ENCODE measurements at regions not wholly inside any gene's neighbourhood (a gene's known extent, or its start where the extent isn't known, plus 50 kb on each side); places are given as distances from the start of the nearest gene placed in this dataset.

DNA sequence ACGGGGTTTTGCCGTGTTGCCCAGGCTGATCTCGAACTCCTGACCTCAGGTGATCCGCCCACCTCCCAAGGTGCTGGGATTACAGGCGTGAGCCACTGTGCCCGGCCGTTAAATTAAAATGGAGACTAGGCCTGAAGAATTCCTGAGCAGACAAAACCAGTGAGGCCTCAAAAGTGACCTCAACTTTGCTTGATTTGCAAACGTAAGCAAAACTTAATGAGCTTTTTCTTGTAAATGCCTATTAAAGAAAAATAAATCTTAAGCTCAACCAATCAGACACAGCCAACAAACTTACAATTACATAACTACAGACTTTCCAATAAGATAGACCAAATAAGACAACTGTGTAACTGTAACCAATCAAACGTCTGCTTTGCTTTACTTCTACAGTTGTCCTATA is 111.3 kb upstream of the SEMA6A start:
- H3K36me3 ChIP-seq (ENCODE audit: control insufficient read depth in 1 of 2, insufficient read depth in 2 of 2, low read length in 2 of 2), result no peaks in the 10 kb centered on the region
- H3K27me3 ChIP-seq (ENCODE audit: control insufficient read depth in 1 of 2, insufficient read depth in 2 of 2, low read length in 2 of 2), result no peaks in the 10 kb centered on the region
- no peaks in the 10 kb centered on the region for H3K9me3 ChIP-seq (ENCODE audit: control insufficient read depth in 1 of 2, low read length in 2 of 2)
- H3K4me1 ChIP-seq (ENCODE audit: control insufficient read depth in 1 of 2, insufficient read depth in 2 of 2, low read length in 2 of 2), result no peaks in the 10 kb centered on the region
- no peak overlapping the region for H3K27ac ChIP-seq (ENCODE audit: low read depth, low read length)
- no peak overlapping the region for H3K4me3 ChIP-seq (ENCODE audit: low read depth in 1 of 2, low read length in 2 of 2)
- no peak overlapping the region for H3K9ac ChIP-seq (ENCODE audit: low read depth in 1 of 2, low read length in 2 of 2)

DNA sequence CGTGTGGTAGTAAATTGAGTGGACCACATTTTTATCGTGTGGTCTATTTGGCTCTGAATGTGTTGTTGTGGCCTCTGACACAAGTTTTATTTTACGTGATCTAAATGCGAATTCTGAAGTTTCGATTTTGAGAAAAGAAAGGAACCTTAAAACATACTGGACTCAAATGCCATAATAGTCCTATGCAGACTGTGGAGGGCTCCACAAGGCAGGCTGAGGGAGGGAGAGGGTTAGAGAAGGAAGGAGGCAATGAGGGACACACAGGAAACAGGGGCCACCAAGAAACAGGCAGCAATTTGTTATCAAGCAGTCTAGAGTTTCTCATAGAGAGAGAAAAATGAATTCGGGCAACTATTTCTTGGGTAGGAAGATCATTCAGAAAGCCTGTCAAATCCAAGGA is 110.4 kb upstream of the SEMA6A start:
- Histone ChIP-seq H3K9ac (ENCODE audit: low read depth in 1 of 2, low read length in 2 of 2) (no peak overlapping the region), H3K4me1 (ENCODE audit: control insufficient read depth in 1 of 2, insufficient read depth in 2 of 2, low read length in 2 of 2) (no peaks in the 10 kb centered on the region), H3K27me3 (ENCODE audit: control insufficient read depth in 1 of 2, insufficient read depth in 2 of 2, low read length in 2 of 2) (no peaks in the 10 kb centered on the region), H3K4me3 (ENCODE audit: low read depth in 1 of 2, low read length in 2 of 2) (no peak overlapping the region), H3K36me3 (ENCODE audit: control insufficient read depth in 1 of 2, insufficient read depth in 2 of 2, low read length in 2 of 2) (no peaks in the 10 kb centered on the region), H3K9me3 (ENCODE audit: control insufficient read depth in 1 of 2, low read length in 2 of 2) (no peaks in the 10 kb centered on the region), H3K27ac (ENCODE audit: low read depth, low read length) (no peak overlapping the region)

DNA sequence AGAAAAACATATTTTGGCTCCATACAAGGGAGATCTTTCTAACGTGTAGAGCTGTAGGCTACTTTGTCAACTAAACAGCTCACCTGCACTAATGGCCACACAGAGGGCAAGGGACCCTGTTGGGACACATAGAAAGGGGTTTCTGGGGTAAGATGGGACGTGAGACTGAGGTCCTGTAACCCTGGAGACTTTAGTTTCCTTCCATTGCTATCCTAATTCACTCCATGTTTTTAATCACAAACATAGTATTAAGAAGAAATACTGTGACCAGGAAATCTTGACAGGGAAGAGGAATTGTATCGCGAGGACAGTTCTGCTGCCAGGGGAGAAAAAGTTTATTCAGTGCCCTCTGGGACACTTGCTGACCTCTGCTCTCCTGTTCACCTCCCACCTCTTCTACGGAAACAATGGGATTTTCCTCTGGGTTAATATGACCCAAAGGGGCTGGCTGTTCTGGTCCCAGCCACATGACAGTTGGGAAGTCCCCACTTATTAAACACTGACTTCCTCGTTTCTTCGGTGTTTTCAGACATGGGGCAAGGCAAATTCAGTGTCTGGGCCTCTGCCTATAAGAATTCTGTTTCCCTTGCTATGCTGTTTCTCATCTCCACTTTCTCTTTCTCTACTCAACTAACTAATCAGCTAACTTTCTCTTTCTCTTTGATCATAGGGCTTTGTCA is 106.9 kb upstream of the SEMA6A start:
- H3K4me3 ChIP-seq (ENCODE audit: low read depth in 1 of 2, low read length in 2 of 2), result no peak overlapping the region
- H3K4me1 ChIP-seq (ENCODE audit: control insufficient read depth in 1 of 2, insufficient read depth in 2 of 2, low read length in 2 of 2), result no peaks in the 10 kb centered on the region
- H3K36me3 ChIP-seq (ENCODE audit: control insufficient read depth in 1 of 2, insufficient read depth in 2 of 2, low read length in 2 of 2), result no peaks in the 10 kb centered on the region
- no peaks in the 10 kb centered on the region for H3K27me3 ChIP-seq (ENCODE audit: control insufficient read depth in 1 of 2, insufficient read depth in 2 of 2, low read length in 2 of 2)
- H3K9ac ChIP-seq (ENCODE audit: low read depth in 1 of 2, low read length in 2 of 2), result no peak overlapping the region
- H3K9me3 ChIP-seq (ENCODE audit: control insufficient read depth in 1 of 2, low read length in 2 of 2), result no peaks in the 10 kb centered on the region
- H3K27ac ChIP-seq (ENCODE audit: low read depth, low read length), result no peak overlapping the region

GRCh38 chr5:116675626-116675910 is 100.9 kb upstream of the SEMA6A start:
- Histone ChIP-seq H3K4me3 (ENCODE audit: low read depth in 1 of 2, low read length in 2 of 2) (no peak overlapping the region), H3K27ac (ENCODE audit: low read depth, low read length) (no peak overlapping the region), H3K27me3 (ENCODE audit: control insufficient read depth in 1 of 2, insufficient read depth in 2 of 2, low read length in 2 of 2) (no peaks in the 10 kb centered on the region), H3K4me1 (ENCODE audit: control insufficient read depth in 1 of 2, insufficient read depth in 2 of 2, low read length in 2 of 2) (no peaks in the 10 kb centered on the region), H3K9ac (ENCODE audit: low read depth in 1 of 2, low read length in 2 of 2) (no peak overlapping the region), H3K36me3 (ENCODE audit: control insufficient read depth in 1 of 2, insufficient read depth in 2 of 2, low read length in 2 of 2) (no peaks in the 10 kb centered on the region), H3K9me3 (ENCODE audit: control insufficient read depth in 1 of 2, low read length in 2 of 2) (no peaks in the 10 kb centered on the region)

- H3K27ac ChIP-seq (ENCODE audit: low read depth, low read length), result no peak overlapping the region
- H3K4me1 ChIP-seq (ENCODE audit: control insufficient read depth in 1 of 2, insufficient read depth in 2 of 2, low read length in 2 of 2), result no peaks in the 10 kb centered on the region
- no peaks in the 10 kb centered on the region for H3K27me3 ChIP-seq (ENCODE audit: control insufficient read depth in 1 of 2, insufficient read depth in 2 of 2, low read length in 2 of 2)
- no peaks in the 10 kb centered on the region for H3K36me3 ChIP-seq (ENCODE audit: control insufficient read depth in 1 of 2, insufficient read depth in 2 of 2, low read length in 2 of 2)
- H3K9me3 ChIP-seq (ENCODE audit: control insufficient read depth in 1 of 2, low read length in 2 of 2), result no peaks in the 10 kb centered on the region
- H3K4me3 ChIP-seq (ENCODE audit: low read depth in 1 of 2, low read length in 2 of 2), result no peak overlapping the region
- no peak overlapping the region for H3K9ac ChIP-seq (ENCODE audit: low read depth in 1 of 2, low read length in 2 of 2)
Measured at GRCh38 chr5:116674881-116675625, 100.4 kb upstream of the SEMA6A start.

- Histone ChIP-seq H3K9me3 (ENCODE audit: control insufficient read depth in 1 of 2, low read length in 2 of 2) (no peaks in the 10 kb centered on the region), H3K36me3 (ENCODE audit: control insufficient read depth in 1 of 2, insufficient read depth in 2 of 2, low read length in 2 of 2) (no peaks in the 10 kb centered on the region), H3K27me3 (ENCODE audit: control insufficient read depth in 1 of 2, insufficient read depth in 2 of 2, low read length in 2 of 2) (no peaks in the 10 kb centered on the region), H3K27ac (ENCODE audit: low read depth, low read length) (no peak overlapping the region), H3K4me3 (ENCODE audit: low read depth in 1 of 2, low read length in 2 of 2) (no peak overlapping the region), H3K4me1 (ENCODE audit: control insufficient read depth in 1 of 2, insufficient read depth in 2 of 2, low read length in 2 of 2) (no peaks in the 10 kb centered on the region), H3K9ac (ENCODE audit: low read depth in 1 of 2, low read length in 2 of 2) (no peak overlapping the region)
Measured at GRCh38 chr5:116673453-116673852, 98.8 kb upstream of the SEMA6A start.

DNA sequence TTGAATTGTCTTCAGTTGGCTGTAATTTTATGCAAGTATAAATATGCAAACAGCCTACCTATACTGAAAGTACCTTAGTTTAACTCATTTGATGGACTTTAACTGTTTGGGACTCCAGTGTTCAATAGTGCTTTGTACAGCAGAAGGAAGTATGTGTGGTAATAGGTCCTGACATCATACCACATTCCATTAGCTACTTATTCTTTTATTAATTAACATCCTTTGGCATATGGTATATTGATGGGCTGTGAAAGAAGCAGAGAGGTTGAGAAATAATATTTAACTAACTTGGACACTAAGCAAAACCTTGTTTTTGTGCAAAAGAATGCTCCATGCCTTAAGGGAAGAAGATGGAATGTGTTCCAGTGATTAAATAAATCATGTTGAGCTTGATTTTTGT is 97.6 kb upstream of the SEMA6A start:
- no peaks in the 10 kb centered on the region for H3K36me3 ChIP-seq (ENCODE audit: control insufficient read depth in 1 of 2, insufficient read depth in 2 of 2, low read length in 2 of 2)
- no peak overlapping the region for H3K9ac ChIP-seq (ENCODE audit: low read depth in 1 of 2, low read length in 2 of 2)
- no peaks in the 10 kb centered on the region for H3K4me1 ChIP-seq (ENCODE audit: control insufficient read depth in 1 of 2, insufficient read depth in 2 of 2, low read length in 2 of 2)
- H3K9me3 ChIP-seq (ENCODE audit: control insufficient read depth in 1 of 2, low read length in 2 of 2), result no peaks in the 10 kb centered on the region
- no peak overlapping the region for H3K27ac ChIP-seq (ENCODE audit: low read depth, low read length)
- no peak overlapping the region for H3K4me3 ChIP-seq (ENCODE audit: low read depth in 1 of 2, low read length in 2 of 2)
- H3K27me3 ChIP-seq (ENCODE audit: control insufficient read depth in 1 of 2, insufficient read depth in 2 of 2, low read length in 2 of 2), result no peaks in the 10 kb centered on the region

DNA sequence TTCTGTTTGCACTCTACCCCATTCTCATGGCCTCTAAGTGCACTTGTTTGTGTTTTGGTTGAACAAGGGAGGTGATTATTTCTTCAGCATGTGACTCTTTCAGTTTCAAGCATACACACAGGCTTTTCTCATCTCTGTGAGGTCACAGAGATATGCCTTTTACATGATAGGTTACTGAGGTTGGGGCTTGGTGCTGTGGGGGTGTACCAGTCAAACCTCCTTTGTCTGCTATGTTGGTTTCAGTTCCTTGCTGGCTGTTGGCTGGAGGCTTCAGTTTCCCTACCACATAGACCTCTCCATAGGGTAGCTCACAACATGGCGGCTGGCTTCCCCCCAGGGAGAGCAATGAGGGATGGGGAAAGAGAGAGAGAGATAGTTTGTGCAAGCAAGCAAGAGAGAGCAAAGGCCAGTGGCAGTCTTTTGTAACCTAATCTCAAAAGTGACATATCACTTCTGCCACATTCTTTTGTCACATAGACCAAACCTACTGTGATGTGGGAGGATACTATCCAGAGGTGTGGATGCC is 96.7 kb upstream of the SEMA6A start:
- Histone ChIP-seq H3K4me1 (ENCODE audit: control insufficient read depth in 1 of 2, insufficient read depth in 2 of 2, low read length in 2 of 2) (no peaks in the 10 kb centered on the region), H3K27ac (ENCODE audit: low read depth, low read length) (no peak overlapping the region), H3K27me3 (ENCODE audit: control insufficient read depth in 1 of 2, insufficient read depth in 2 of 2, low read length in 2 of 2) (no peaks in the 10 kb centered on the region), H3K4me3 (ENCODE audit: low read depth in 1 of 2, low read length in 2 of 2) (no peak overlapping the region), H3K36me3 (ENCODE audit: control insufficient read depth in 1 of 2, insufficient read depth in 2 of 2, low read length in 2 of 2) (no peaks in the 10 kb centered on the region), H3K9ac (ENCODE audit: low read depth in 1 of 2, low read length in 2 of 2) (no peak overlapping the region), H3K9me3 (ENCODE audit: control insufficient read depth in 1 of 2, low read length in 2 of 2) (no peaks in the 10 kb centered on the region)

DNA sequence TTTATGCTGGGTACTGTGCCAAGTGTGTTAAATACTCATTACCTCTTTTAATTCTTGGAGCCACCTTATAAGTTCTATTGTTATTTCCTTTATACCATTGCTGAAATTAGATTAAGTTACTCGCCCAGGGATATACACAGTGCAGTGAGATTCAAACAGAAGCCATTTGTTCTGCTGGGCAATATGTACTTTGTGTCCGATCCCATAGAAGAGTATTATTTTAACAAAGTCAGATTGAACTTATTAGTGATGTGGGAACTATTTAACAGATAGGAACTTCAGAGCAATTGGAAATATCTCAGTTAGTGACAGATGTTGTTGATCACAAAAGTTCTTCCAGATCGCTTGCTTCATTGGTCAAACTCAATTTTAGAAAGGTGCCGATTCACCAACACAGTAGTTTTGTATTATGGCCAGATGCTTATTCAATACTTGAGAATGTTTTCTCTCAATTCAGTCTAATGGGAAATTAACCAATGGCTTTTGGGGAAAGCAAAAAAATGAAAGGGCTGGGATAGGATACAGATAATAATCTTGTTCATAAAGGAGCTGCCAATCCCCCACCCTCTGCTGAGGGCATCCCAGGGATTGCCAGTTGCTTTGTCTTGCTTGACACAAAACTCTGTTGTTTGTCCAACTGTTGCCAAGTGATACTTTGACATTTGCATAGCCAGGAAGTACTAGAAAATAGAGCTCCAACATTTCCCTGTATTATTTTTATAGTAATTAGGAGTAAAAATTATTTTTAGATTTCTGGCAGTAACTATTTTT is 94.8 kb upstream of the SEMA6A start:
- Histone ChIP-seq H3K4me1 (ENCODE audit: control insufficient read depth in 1 of 2, insufficient read depth in 2 of 2, low read length in 2 of 2) (no peaks in the 10 kb centered on the region), H3K9ac (ENCODE audit: low read depth in 1 of 2, low read length in 2 of 2) (no peak overlapping the region), H3K9me3 (ENCODE audit: control insufficient read depth in 1 of 2, low read length in 2 of 2) (no peaks in the 10 kb centered on the region), H3K36me3 (ENCODE audit: control insufficient read depth in 1 of 2, insufficient read depth in 2 of 2, low read length in 2 of 2) (no peaks in the 10 kb centered on the region), H3K27me3 (ENCODE audit: control insufficient read depth in 1 of 2, insufficient read depth in 2 of 2, low read length in 2 of 2) (no peaks in the 10 kb centered on the region), H3K27ac (ENCODE audit: low read depth, low read length) (no peak overlapping the region), H3K4me3 (ENCODE audit: low read depth in 1 of 2, low read length in 2 of 2) (no peak overlapping the region)

DNA sequence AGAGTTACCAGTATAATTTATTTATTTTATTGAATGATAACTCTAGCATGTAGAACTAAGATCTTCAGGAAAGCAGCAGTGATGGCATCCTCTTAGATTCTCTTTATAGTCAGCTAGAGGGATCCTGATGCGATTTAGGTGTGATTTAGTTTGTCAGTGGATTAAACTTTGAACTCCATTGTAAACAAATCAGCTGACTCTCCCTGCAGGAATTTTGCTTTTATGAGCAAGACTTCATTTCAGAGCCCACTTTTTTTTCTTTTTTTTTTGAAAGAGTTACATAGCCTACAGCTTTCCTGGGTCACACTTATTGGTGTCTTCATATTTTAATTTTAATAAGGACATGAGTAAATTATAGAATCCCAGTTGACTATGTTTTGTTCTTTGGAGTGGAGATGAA is 93.8 kb upstream of the SEMA6A start:
- Histone ChIP-seq H3K9ac (ENCODE audit: low read depth in 1 of 2, low read length in 2 of 2) (no peak overlapping the region), H3K9me3 (ENCODE audit: control insufficient read depth in 1 of 2, low read length in 2 of 2) (no peaks in the 10 kb centered on the region)

More for the DNA sequence above, 93.8 kb upstream of the SEMA6A start:
- Histone ChIP-seq H3K4me3 (ENCODE audit: low read depth in 1 of 2, low read length in 2 of 2) (no peak overlapping the region), H3K27me3 (ENCODE audit: control insufficient read depth in 1 of 2, insufficient read depth in 2 of 2, low read length in 2 of 2) (no peaks in the 10 kb centered on the region), H3K4me1 (ENCODE audit: control insufficient read depth in 1 of 2, insufficient read depth in 2 of 2, low read length in 2 of 2) (no peaks in the 10 kb centered on the region), H3K27ac (ENCODE audit: low read depth, low read length) (no peak overlapping the region), H3K36me3 (ENCODE audit: control insufficient read depth in 1 of 2, insufficient read depth in 2 of 2, low read length in 2 of 2) (no peaks in the 10 kb centered on the region)
